ENCODE measurements at regions not wholly inside any gene's neighbourhood (a gene's known extent, or its start where the extent isn't known, plus 50 kb on each side); places are given as distances from the start of the nearest gene placed in this dataset.

- Histone ChIP-seq H3K4me3 (ENCODE audit: low read depth in 1 of 2, low read length in 2 of 2) (no peak overlapping the region), H3K27ac (ENCODE audit: low read length) (no peak overlapping the region), H2AFZ (ENCODE audit: low read depth, low read length) (no peak overlapping the region), H3K27me3 (ENCODE audit: insufficient read depth, low read length, poor library complexity) (no peaks in the 10 kb centered on the region), H3K79me2 (ENCODE audit: insufficient read depth, low read length) (no peaks in the 10 kb centered on the region), H3K9me3 (ENCODE audit: insufficient read depth, low read length, severe bottlenecking) (peaks cover 8% of the 10 kb centered on the region), H3K4me1 (ENCODE audit: insufficient read depth, low read length) (no peaks in the 10 kb centered on the region), H3K9ac (ENCODE audit: low read depth, low read length) (no peak overlapping the region), H4K20me1 (ENCODE audit: insufficient read depth, low read length) (no peaks in the 10 kb centered on the region), H3K36me3 (ENCODE audit: insufficient read depth, low read length) (no peaks in the 10 kb centered on the region), H3K4me2 (ENCODE audit: insufficient read depth, low read length) (no peak overlapping the region)
- ATAC-seq (ENCODE audit: insufficient read depth, low read depth) (no peak), DNase-seq (no peak)
- TF ChIP-seq EZH2 (IDR thresholded peaks at IDR 0.05; ENCODE audit: borderline replicate concordance, low read depth, low read length, severe bottlenecking) (no peak), CTCF (IDR thresholded peaks at IDR 0.05; ENCODE audit: borderline replicate concordance, extremely low read depth, low read length, poor library complexity, severe bottlenecking) (no peak)
Measured at GRCh38 chr3:6654670-6655069, 206.2 kb upstream of the GRM7 start.

GRCh38 chr3:6655275-6655674, 205.6 kb upstream of the GRM7 start:
- peaks cover 8% of the 10 kb centered on the region for H3K9me3 ChIP-seq (ENCODE audit: insufficient read depth, low read length, severe bottlenecking)
- no peaks in the 10 kb centered on the region for H3K79me2 ChIP-seq (ENCODE audit: insufficient read depth, low read length)
- ATAC-seq (ENCODE audit: insufficient read depth, low read depth) (no peak), DNase-seq (no peak)
- no peak overlapping the region for H3K4me3 ChIP-seq (ENCODE audit: low read depth in 1 of 2, low read length in 2 of 2)
- no peak overlapping the region for H3K27ac ChIP-seq (ENCODE audit: low read length)
- no peaks in the 10 kb centered on the region for H3K36me3 ChIP-seq (ENCODE audit: insufficient read depth, low read length)
- H3K4me1 ChIP-seq (ENCODE audit: insufficient read depth, low read length), result no peaks in the 10 kb centered on the region
- H4K20me1 ChIP-seq (ENCODE audit: insufficient read depth, low read length), result no peaks in the 10 kb centered on the region
- TF ChIP-seq EZH2 (IDR thresholded peaks at IDR 0.05; ENCODE audit: borderline replicate concordance, low read depth, low read length, severe bottlenecking) (no peak), CTCF (IDR thresholded peaks at IDR 0.05; ENCODE audit: borderline replicate concordance, extremely low read depth, low read length, poor library complexity, severe bottlenecking) (no peak)
- no peaks in the 10 kb centered on the region for H3K27me3 ChIP-seq (ENCODE audit: insufficient read depth, low read length, poor library complexity)
- no peak overlapping the region for H3K9ac ChIP-seq (ENCODE audit: low read depth, low read length)
- no peak overlapping the region for H3K4me2 ChIP-seq (ENCODE audit: insufficient read depth, low read length)
- no peak overlapping the region for H2AFZ ChIP-seq (ENCODE audit: low read depth, low read length)

GRCh38 chr3:6657591-6657990, 203.3 kb upstream of the GRM7 start:
- Histone ChIP-seq H3K27ac (ENCODE audit: low read length) (no peak overlapping the region), H3K4me3 (ENCODE audit: low read depth in 1 of 2, low read length in 2 of 2) (no peak overlapping the region), H2AFZ (ENCODE audit: low read depth, low read length) (no peak overlapping the region), H3K27me3 (ENCODE audit: insufficient read depth, low read length, poor library complexity) (no peaks in the 10 kb centered on the region), H3K4me1 (ENCODE audit: insufficient read depth, low read length) (no peaks in the 10 kb centered on the region), H3K79me2 (ENCODE audit: insufficient read depth, low read length) (no peaks in the 10 kb centered on the region), H3K9me3 (ENCODE audit: insufficient read depth, low read length, severe bottlenecking) (peaks cover 8% of the 10 kb centered on the region), H4K20me1 (ENCODE audit: insufficient read depth, low read length) (no peaks in the 10 kb centered on the region), H3K36me3 (ENCODE audit: insufficient read depth, low read length) (no peaks in the 10 kb centered on the region), H3K4me2 (ENCODE audit: insufficient read depth, low read length) (no peak overlapping the region), H3K9ac (ENCODE audit: low read depth, low read length) (no peak overlapping the region)
- no peak for ATAC-seq (ENCODE audit: insufficient read depth, low read depth)
- no peak for DNase-seq
- TF ChIP-seq EZH2 (IDR thresholded peaks at IDR 0.05; ENCODE audit: borderline replicate concordance, low read depth, low read length, severe bottlenecking) (no peak), CTCF (IDR thresholded peaks at IDR 0.05; ENCODE audit: borderline replicate concordance, extremely low read depth, low read length, poor library complexity, severe bottlenecking) (no peak)

- no peak overlapping the region for H3K9ac ChIP-seq (ENCODE audit: low read depth, low read length)
- no peak overlapping the region for H2AFZ ChIP-seq (ENCODE audit: low read depth, low read length)
- no peaks in the 10 kb centered on the region for H3K27me3 ChIP-seq (ENCODE audit: insufficient read depth, low read length, poor library complexity)
- H3K4me2 ChIP-seq (ENCODE audit: insufficient read depth, low read length), result no peak overlapping the region
- H3K27ac ChIP-seq (ENCODE audit: low read length), result no peak overlapping the region
- no peaks in the 10 kb centered on the region for H3K4me1 ChIP-seq (ENCODE audit: insufficient read depth, low read length)
- no peaks in the 10 kb centered on the region for H4K20me1 ChIP-seq (ENCODE audit: insufficient read depth, low read length)
- ATAC-seq (ENCODE audit: insufficient read depth, low read depth) (no peak), DNase-seq (no peak)
- no peak overlapping the region for H3K4me3 ChIP-seq (ENCODE audit: low read depth in 1 of 2, low read length in 2 of 2)
- H3K36me3 ChIP-seq (ENCODE audit: insufficient read depth, low read length), result no peaks in the 10 kb centered on the region
- H3K79me2 ChIP-seq (ENCODE audit: insufficient read depth, low read length), result no peaks in the 10 kb centered on the region
- TF ChIP-seq EZH2 (IDR thresholded peaks at IDR 0.05; ENCODE audit: borderline replicate concordance, low read depth, low read length, severe bottlenecking) (no peak), CTCF (IDR thresholded peaks at IDR 0.05; ENCODE audit: borderline replicate concordance, extremely low read depth, low read length, poor library complexity, severe bottlenecking) (no peak)
- H3K9me3 ChIP-seq (ENCODE audit: insufficient read depth, low read length, severe bottlenecking), result no peaks in the 10 kb centered on the region
Measured at GRCh38 chr3:6667354-6667753, 193.6 kb upstream of the GRM7 start.

Data from DND-41 (cell line).